Heart left ventricle (tissue), 13 donors: ENCODE measurements at regions not wholly inside any gene's neighbourhood (a gene's known extent, or its start where the extent isn't known, plus 50 kb on each side); places are given as distances from the start of the nearest gene placed in this dataset.

Experiments used
- POLR2A ChIP-seq, 2 donors: fragments of 450-650 bp; IDR thresholded peaks; one replicate each; pipeline ENCODE4 v1.6.1; 2017; ENCODE audit warnings: antibody characterized with exemption in 2 of 2, mild to moderate bottlenecking in 2 of 2, moderate library complexity in 2 of 2
- TF ChIP-seq, protein P1 (sequence below), 12 donors: fragments of 200-600 bp; sonication (generic) in 4 of 12; IDR thresholded peaks; one replicate each; pipeline versions ENCODE4 v1.5.0 to v1.8.0; 2018 to 2022; ENCODE audit warnings: antibody characterized with exemption in 12 of 12, mild to moderate bottlenecking in 5 of 12
- donor health status: ischemic (EF 13 %, LVEDD 7.1; RV severe dilation, severe dysfunction).
- donor health status: DM: no; HTN: yes; CAD: no.
- donor health status: DM: no; HTN: no; CAD: no.
- donor health status: ischemic (EF 25% LVEDD 6.9; RV normal size, moderate dysfunction).
- donor health status: ischemic (EF 25% LVEDD 5.7; RV mildly dilated, moderate dysfunction).
- donor health status: ischemic (EF 35%, LVEDD 5.7; RV mildly dilated, moderate dysfunction).
- donor health status: nonischemic (EF 11% LVEDD 7.7; RV severe dilation, severe dysfunction).
- donor health status: DM: yes; HTN: yes; CAD: no.
- donor health status: PGD.
- donor health status: ischemic (EF 29% LVEDD 5.4; RV normal size, mild dysfunction).
- donor health status: nonischemic (EF 23%, LVEDD 6.1; RV moderate dilation, normal function).

DNA sequence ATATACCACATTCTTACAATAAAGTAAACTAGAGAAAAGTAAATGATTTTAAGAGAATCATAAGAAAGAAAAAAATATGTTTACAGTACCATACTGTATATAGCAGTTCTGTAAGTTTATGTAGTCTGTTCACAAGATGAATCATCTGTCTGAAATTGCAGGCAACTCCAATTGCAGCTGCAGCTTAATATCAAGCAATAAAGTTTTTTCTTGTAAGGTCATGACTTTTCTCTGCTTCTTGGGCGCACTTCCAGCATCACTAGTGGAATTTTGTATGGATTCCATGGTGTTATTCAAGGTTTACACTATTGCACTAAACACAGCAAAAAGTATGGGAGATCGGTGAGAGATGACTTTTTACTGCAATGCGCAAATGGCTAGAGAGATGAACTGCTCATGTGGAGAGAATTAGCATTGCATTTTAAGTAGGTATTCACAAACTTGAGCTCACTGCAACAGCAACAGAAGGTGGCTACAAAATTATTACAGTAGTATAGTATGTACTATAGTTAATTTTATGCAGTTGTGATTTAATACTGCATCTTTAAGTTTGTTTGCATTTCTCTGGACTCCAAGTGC is 445.4 kb upstream of the OR4E1 start:
- TF ChIP-seq, protein P1, sequence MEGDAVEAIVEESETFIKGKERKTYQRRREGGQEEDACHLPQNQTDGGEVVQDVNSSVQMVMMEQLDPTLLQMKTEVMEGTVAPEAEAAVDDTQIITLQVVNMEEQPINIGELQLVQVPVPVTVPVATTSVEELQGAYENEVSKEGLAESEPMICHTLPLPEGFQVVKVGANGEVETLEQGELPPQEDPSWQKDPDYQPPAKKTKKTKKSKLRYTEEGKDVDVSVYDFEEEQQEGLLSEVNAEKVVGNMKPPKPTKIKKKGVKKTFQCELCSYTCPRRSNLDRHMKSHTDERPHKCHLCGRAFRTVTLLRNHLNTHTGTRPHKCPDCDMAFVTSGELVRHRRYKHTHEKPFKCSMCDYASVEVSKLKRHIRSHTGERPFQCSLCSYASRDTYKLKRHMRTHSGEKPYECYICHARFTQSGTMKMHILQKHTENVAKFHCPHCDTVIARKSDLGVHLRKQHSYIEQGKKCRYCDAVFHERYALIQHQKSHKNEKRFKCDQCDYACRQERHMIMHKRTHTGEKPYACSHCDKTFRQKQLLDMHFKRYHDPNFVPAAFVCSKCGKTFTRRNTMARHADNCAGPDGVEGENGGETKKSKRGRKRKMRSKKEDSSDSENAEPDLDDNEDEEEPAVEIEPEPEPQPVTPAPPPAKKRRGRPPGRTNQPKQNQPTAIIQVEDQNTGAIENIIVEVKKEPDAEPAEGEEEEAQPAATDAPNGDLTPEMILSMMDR (IDR thresholded peaks at IDR 0.05) = no peak
- TF ChIP-seq POLR2A (IDR thresholded peaks at IDR 0.05) = no peak
